ENCODE measurements at regions not wholly inside any gene's neighbourhood (a gene's known extent, or its start where the extent isn't known, plus 50 kb on each side); places are given as distances from the start of the nearest gene placed in this dataset.

DNA sequence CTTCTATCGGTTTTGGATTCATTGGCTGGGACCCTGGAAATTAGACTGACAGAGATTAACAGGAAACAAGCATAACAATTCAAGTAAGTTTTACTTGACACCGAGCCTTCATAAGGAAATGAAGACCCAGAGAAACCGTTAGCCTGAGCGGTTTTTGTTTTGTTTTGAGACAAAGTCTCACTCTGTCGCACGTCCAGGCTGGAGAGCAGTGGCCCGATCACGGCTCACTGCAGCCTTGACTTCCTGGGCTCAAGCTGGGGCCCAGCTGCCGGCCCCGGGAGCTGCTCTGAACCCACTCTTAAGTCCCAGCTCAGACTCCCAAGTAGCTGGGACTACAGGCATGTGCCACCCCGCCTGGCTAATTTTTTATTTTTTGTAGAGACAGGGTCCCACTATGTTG, 321.3 kb downstream of the SEC14L1 start:
- Mint-ChIP-seq H3K27ac (peak overlapping the region; percentile 98), H3K27me3 (ENCODE audit: low read depth, poor library complexity) (no peaks in the 10 kb centered on the region), H3K36me3 (ENCODE audit: low read depth) (peaks cover 11% of the 10 kb centered on the region), H3K4me3 (no peak overlapping the region), H3K4me1 (peaks cover 84% of the 10 kb centered on the region), H3K9me3 (peaks cover 3% of the 10 kb centered on the region)
- DNase-seq, result no peak
- TF ChIP-seq, protein P1, sequence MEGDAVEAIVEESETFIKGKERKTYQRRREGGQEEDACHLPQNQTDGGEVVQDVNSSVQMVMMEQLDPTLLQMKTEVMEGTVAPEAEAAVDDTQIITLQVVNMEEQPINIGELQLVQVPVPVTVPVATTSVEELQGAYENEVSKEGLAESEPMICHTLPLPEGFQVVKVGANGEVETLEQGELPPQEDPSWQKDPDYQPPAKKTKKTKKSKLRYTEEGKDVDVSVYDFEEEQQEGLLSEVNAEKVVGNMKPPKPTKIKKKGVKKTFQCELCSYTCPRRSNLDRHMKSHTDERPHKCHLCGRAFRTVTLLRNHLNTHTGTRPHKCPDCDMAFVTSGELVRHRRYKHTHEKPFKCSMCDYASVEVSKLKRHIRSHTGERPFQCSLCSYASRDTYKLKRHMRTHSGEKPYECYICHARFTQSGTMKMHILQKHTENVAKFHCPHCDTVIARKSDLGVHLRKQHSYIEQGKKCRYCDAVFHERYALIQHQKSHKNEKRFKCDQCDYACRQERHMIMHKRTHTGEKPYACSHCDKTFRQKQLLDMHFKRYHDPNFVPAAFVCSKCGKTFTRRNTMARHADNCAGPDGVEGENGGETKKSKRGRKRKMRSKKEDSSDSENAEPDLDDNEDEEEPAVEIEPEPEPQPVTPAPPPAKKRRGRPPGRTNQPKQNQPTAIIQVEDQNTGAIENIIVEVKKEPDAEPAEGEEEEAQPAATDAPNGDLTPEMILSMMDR (IDR thresholded peaks at IDR 0.05), result no peak

DNA sequence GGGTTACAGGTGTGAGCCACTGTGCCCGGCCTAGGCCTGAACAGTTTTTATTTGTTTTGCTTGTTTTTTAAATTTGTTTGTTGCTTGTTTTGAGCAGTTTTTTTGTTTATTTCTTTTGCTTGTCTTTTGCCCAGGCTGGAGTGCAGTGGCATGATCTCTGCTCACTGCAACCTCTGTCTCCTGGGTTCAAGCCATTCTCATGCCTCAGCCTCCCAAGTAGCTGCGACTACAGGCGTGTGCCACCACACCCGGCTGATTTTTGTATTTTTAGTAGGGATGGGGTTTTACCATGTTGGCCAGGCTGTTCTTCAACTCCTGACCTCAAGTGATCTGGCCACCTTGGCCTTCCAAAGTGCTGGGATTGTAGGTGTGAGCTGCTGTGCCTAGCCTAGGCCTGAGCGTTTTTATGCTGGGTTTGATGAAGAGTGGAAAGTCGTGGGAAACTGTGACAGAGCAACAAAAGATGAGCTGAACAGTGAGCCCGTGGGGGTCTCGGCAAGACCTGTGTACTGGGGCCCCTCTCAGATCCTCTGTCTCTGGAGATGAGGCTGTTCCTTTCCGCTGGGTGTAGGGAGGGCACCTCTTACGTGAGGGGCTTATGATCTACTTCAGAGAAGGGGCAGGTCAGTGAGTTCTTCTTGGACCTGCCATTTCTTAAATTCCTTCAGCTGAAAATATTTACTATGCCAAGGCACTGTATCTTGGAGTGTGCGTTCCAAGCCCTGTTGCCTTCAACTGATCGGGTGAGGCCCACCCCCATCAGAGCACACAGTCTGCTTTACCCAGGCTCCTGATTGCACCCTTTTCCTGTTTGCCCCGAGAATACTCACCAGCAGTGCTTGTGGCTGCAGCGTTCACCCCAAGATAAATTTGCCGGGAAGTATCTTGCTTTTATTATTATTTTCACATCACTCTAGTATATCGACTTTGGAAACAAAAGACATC, 322.1 kb downstream of the SEC14L1 start:
- Mint-ChIP-seq H3K4me1 (peaks cover 84% of the 10 kb centered on the region), H3K27ac (peak overlapping the region; percentile 98), H3K36me3 (ENCODE audit: low read depth) (peaks cover 11% of the 10 kb centered on the region), H3K9me3 (peaks cover 3% of the 10 kb centered on the region), H3K4me3 (no peak overlapping the region), H3K27me3 (ENCODE audit: low read depth, poor library complexity) (no peaks in the 10 kb centered on the region)
- TF ChIP-seq, protein P1 (IDR thresholded peaks at IDR 0.05), result no peak
- DNase-seq, result no peak

DNA sequence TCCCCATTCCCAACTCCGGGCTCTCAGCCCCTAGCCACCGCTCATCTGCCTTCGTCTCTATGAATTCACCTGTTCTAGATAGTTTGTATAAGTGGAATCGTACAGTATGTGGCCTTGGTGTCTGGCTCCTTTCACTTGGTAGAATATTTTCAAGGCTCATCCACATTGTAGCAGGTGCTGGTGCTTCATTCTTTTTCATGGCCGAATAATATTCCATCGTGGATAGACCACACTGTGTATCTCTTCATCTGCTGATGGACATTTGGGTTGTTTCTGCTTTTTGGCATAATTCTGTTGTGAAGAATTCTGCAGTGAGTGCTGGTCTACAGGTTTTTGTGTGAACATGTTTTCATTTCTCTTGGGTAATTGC, 324.2 kb downstream of the SEC14L1 start:
- Mint-ChIP-seq H3K27me3 (ENCODE audit: low read depth, poor library complexity) (peaks cover 5% of the 10 kb centered on the region), H3K27ac (peak overlapping the region; percentile 96), H3K36me3 (ENCODE audit: low read depth) (peaks cover 31% of the 10 kb centered on the region), H3K4me1 (peaks cover 84% of the 10 kb centered on the region), H3K4me3 (peak overlapping the region; percentile 74), H3K9me3 (peaks cover 3% of the 10 kb centered on the region)
- no peak for DNase-seq
- TF ChIP-seq, protein P1 (IDR thresholded peaks at IDR 0.05), result no peak

DNA sequence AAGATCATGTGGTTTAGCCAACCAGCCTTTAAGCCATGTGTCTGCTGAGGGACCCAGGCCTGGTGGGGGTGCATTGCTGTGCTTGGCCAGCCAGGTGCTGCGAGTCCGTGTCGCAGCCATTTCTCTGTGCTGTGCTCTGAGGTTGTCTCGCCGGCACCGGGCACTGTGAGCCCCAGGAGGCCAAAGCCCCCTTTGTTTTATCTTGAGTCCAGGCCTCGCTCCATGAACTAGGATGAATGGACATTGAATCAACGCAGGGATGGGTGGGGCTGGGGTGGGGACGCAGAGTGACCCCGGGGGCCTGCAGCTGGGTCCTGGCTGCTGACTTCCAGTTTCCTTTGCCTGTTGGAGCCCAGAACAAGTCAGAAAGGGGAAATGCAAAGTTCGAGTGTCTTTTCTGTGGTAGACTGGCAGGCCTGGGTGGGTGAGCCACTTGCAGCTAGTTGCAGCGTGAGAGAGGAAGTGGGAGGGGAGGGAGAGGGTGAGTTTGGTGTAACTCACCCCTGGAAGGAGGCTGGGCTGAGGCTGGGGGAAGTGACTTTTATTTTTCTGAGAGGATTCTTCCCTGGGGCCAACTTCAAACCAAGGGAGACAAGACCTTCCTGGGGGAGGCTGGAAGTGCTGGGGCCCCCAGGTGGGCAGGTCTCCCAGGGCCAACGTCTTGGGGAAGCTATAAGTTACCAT, 324.7 kb downstream of the SEC14L1 start:
- peak overlapping the region; percentile 74 for H3K4me3 Mint-ChIP-seq
- H3K4me1 Mint-ChIP-seq, result peaks cover 84% of the 10 kb centered on the region
- H3K27me3 Mint-ChIP-seq (ENCODE audit: low read depth, poor library complexity), result peaks cover 5% of the 10 kb centered on the region
- H3K27ac Mint-ChIP-seq, result peak overlapping the region; percentile 96
- H3K36me3 Mint-ChIP-seq (ENCODE audit: low read depth), result peaks cover 36% of the 10 kb centered on the region
- peaks cover 3% of the 10 kb centered on the region for H3K9me3 Mint-ChIP-seq
- DNase-seq, result no peak
- TF ChIP-seq, protein P1 (IDR thresholded peaks at IDR 0.05), result no peak

DNA sequence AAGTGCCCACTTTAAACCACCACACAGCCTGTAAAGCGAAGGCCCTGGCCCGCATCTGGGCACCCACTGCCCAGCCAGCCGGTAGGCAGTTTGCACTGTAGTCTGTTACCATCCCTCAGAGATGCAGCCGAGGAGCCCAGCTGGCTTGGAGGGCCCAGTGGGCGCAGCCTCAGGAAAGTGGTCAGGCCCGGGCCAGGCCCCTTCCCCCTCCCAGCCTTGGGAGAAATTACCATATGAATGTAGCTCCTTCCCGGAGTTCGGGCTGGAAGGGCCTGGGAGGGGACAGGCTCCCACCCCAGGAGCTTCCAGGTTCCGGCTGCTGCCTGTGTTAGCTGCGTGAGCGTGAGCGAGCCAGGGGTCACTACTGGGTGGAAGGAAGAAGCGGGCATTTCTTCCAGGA, 325.4 kb downstream of the SEC14L1 start:
- H3K27ac Mint-ChIP-seq, result peak overlapping the region; percentile 96
- H3K36me3 Mint-ChIP-seq (ENCODE audit: low read depth), result peaks cover 41% of the 10 kb centered on the region
- peaks cover 84% of the 10 kb centered on the region for H3K4me1 Mint-ChIP-seq
- peaks cover 3% of the 10 kb centered on the region for H3K9me3 Mint-ChIP-seq
- peak overlapping the region; percentile 74 for H3K4me3 Mint-ChIP-seq
- peak; percentile 59 for DNase-seq
- peaks cover 5% of the 10 kb centered on the region for H3K27me3 Mint-ChIP-seq (ENCODE audit: low read depth, poor library complexity)
- TF ChIP-seq, protein P1 (IDR thresholded peaks at IDR 0.05), result no peak
